MM.1S (cell line): ENCODE measurements at regions not wholly inside any gene's neighbourhood (a gene's known extent, or its start where the extent isn't known, plus 50 kb on each side); places are given as distances from the start of the nearest gene placed in this dataset.

Experiments
- DNase-seq: peaks from one replicate; pipeline ENCODE4 v3.0.0-alpha.2; 2015
- H2AFZ ChIP-seq: fragments of 300-600 bp; sonication (generic); 2 replicates; pipeline ENCODE4 v1.6.0; 2016; ENCODE audit warnings: antibody characterized with exemption, low read length
- H3F3A ChIP-seq: fragments of 300-600 bp; sonication (generic); 2 replicates; pipeline ENCODE4 v1.6.1; 2016; ENCODE audit warnings: mild to moderate bottlenecking, antibody characterized with exemption, low read length, moderate library complexity, mixed read lengths; ENCODE audit not compliant: insufficient read depth
- H3K27ac ChIP-seq: fragments of 300-600 bp; sonication (generic); 2 replicates; pipeline ENCODE4 v1.5.1; 2016; ENCODE audit warnings: mild to moderate bottlenecking, low read length
- H3K27me3 ChIP-seq: fragments of 300-600 bp; sonication (generic); replicated peaks from 2 replicates; pipeline ENCODE4 v1.6.0; 2016; ENCODE audit warnings: low read length; ENCODE audit not compliant: insufficient read depth
- H3K36me3 ChIP-seq: fragments of 300-600 bp; sonication (generic); replicated peaks from 2 replicates; pipeline ENCODE4 v1.6.1; 2016; ENCODE audit warnings: mild to moderate bottlenecking, low read length, mixed read lengths; ENCODE audit not compliant: insufficient read depth
- H3K4me1 ChIP-seq: fragments of 300-600 bp; sonication (generic); 2 replicates; pipeline ENCODE4 v1.6.1; 2016; ENCODE audit warnings: low read length, mixed read lengths
- H3K4me2 ChIP-seq: fragments of 300-600 bp; sonication (generic); 2 replicates; pipeline ENCODE4 v1.6.0; 2016; ENCODE audit warnings: low read depth, low read length
- H3K4me3 ChIP-seq: fragments of 300-600 bp; sonication (generic); 2 replicates; pipeline ENCODE4 v1.5.1; 2016; ENCODE audit warnings: low read length, mixed read lengths
- H3K79me2 ChIP-seq: fragments of 300-600 bp; sonication (generic); 2 replicates; pipeline ENCODE4 v1.6.1; 2016; ENCODE audit warnings: mixed run types, low read length, mixed read lengths
- H3K9ac ChIP-seq: fragments of 300-600 bp; sonication (generic); 2 replicates; pipeline ENCODE4 v1.6.1; 2016; ENCODE audit warnings: low read length, mixed read lengths
- H3K9me2 ChIP-seq: fragments of 300-600 bp; sonication (generic); replicated peaks from 2 replicates; pipeline ENCODE4 v1.6.1; 2016; ENCODE audit warnings: mild to moderate bottlenecking, low read length, mixed read lengths; ENCODE audit not compliant: insufficient read depth
- H3K9me3 ChIP-seq: fragments of 300-600 bp; sonication (generic); replicated peaks from 2 replicates; pipeline ENCODE4 v1.6.1; 2016; ENCODE audit warnings: mild to moderate bottlenecking, low read length, mixed read lengths; ENCODE audit not compliant: insufficient read depth
- H4K20me1 ChIP-seq: fragments of 300-600 bp; sonication (generic); 2 replicates; pipeline ENCODE4 v1.6.1; 2016; ENCODE audit warnings: mild to moderate bottlenecking, low read length, moderate library complexity, mixed read lengths; ENCODE audit not compliant: insufficient read depth
- CTCF ChIP-seq: fragments of 300-600 bp; sonication (generic); IDR thresholded peaks from 2 replicates; pipeline ENCODE4 v1.5.1; 2016; ENCODE audit warnings: antibody characterized with exemption, low read length, mixed read lengths
- EZH2 ChIP-seq: fragments of 300-600 bp; sonication (generic); optimal IDR thresholded peaks from 2 replicates; pipeline ENCODE3; 2017; ENCODE audit warnings: low read depth, mild to moderate bottlenecking, antibody characterized with exemption, low read length, mixed read lengths
- EZH2phosphoT487 ChIP-seq: fragments of 300-600 bp; sonication (generic); IDR thresholded peaks from 2 replicates; pipeline ENCODE4 v1.6.1; 2018; ENCODE audit warnings: antibody characterized with exemption, low read length

GRCh38 chr11:131186629-131187101, 183.8 kb upstream of the NTM start:
- Histone ChIP-seq H3K9me2 (no peaks in the 10 kb centered on the region), H3K27me3 (no peaks in the 10 kb centered on the region), H3F3A (no peaks in the 10 kb centered on the region), H2AFZ (no peak overlapping the region), H3K79me2 (no peaks in the 10 kb centered on the region), H3K36me3 (no peaks in the 10 kb centered on the region), H3K4me2 (0 out of 2 replicates have a peak overlapping the region, but pooled peaks have one; percentile 10), H3K4me1 (no peaks in the 10 kb centered on the region), H3K4me3 (no peak overlapping the region), H3K27ac (no peak overlapping the region), H3K9ac (no peak overlapping the region), H3K9me3 (no peaks in the 10 kb centered on the region), H4K20me1 (no peaks in the 10 kb centered on the region)
- TF ChIP-seq CTCF (no peak), EZH2 (no peak), EZH2phosphoT487 (no peak)
- DNase-seq: peak; percentile 41

- Histone ChIP-seq H3K9ac (no peak overlapping the region), H3K4me3 (no peak overlapping the region), H4K20me1 (no peaks in the 10 kb centered on the region), H3K4me1 (no peaks in the 10 kb centered on the region), H3K36me3 (no peaks in the 10 kb centered on the region), H3K27ac (no peak overlapping the region), H3K9me2 (no peaks in the 10 kb centered on the region), H3K27me3 (no peaks in the 10 kb centered on the region), H3K9me3 (no peaks in the 10 kb centered on the region), H3F3A (no peaks in the 10 kb centered on the region), H2AFZ (no peak overlapping the region), H3K79me2 (no peaks in the 10 kb centered on the region), H3K4me2 (no peak overlapping the region)
- DNase-seq: no peak
- TF ChIP-seq EZH2phosphoT487 (no peak), EZH2 (no peak), CTCF (no peak)
Measured at GRCh38 chr11:131190446-131190845, 180.0 kb upstream of the NTM start.

GRCh38 chr11:131191606-131192005, 178.8 kb upstream of the NTM start:
- H2AFZ ChIP-seq: no peak overlapping the region
- H3K79me2 ChIP-seq: no peaks in the 10 kb centered on the region
- H3K4me1 ChIP-seq: no peaks in the 10 kb centered on the region
- H3K27me3 ChIP-seq: no peaks in the 10 kb centered on the region
- H3K9ac ChIP-seq: no peak overlapping the region
- no peak overlapping the region for H3K4me2 ChIP-seq
- no peak overlapping the region for H3K4me3 ChIP-seq
- no peak for TF ChIP-seq EZH2
- DNase-seq: no peak
- no peaks in the 10 kb centered on the region for H3K36me3 ChIP-seq
- H4K20me1 ChIP-seq: no peaks in the 10 kb centered on the region
- H3K27ac ChIP-seq: no peak overlapping the region
- H3K9me3 ChIP-seq: no peaks in the 10 kb centered on the region
- no peaks in the 10 kb centered on the region for H3F3A ChIP-seq
- no peaks in the 10 kb centered on the region for H3K9me2 ChIP-seq

GRCh38 chr11:131192628-131193027, 177.8 kb upstream of the NTM start:
- Histone ChIP-seq H3K9me3 (no peaks in the 10 kb centered on the region), H3K27me3 (no peaks in the 10 kb centered on the region), H4K20me1 (no peaks in the 10 kb centered on the region), H3K36me3 (no peaks in the 10 kb centered on the region), H3F3A (no peaks in the 10 kb centered on the region), H3K9ac (no peak overlapping the region), H3K4me1 (no peaks in the 10 kb centered on the region), H3K79me2 (no peaks in the 10 kb centered on the region), H3K4me3 (no peak overlapping the region), H2AFZ (no peak overlapping the region), H3K4me2 (no peak overlapping the region), H3K27ac (no peak overlapping the region), H3K9me2 (no peaks in the 10 kb centered on the region)
- TF ChIP-seq CTCF: no peak
- no peak for TF ChIP-seq EZH2phosphoT487
- TF ChIP-seq EZH2: no peak
- DNase-seq: no peak
